IPS-NIHi11 (cell line): ENCODE measurements at regions not wholly inside any gene's neighbourhood (a gene's known extent, or its start where the extent isn't known, plus 50 kb on each side); places are given as distances from the start of the nearest gene placed in this dataset.

Experiments used
- DNase-seq: peaks from one replicate; pipeline ENCODE4 v3.0.0; 2012; ENCODE audit warnings: mixed read lengths, low spot score

DNA sequence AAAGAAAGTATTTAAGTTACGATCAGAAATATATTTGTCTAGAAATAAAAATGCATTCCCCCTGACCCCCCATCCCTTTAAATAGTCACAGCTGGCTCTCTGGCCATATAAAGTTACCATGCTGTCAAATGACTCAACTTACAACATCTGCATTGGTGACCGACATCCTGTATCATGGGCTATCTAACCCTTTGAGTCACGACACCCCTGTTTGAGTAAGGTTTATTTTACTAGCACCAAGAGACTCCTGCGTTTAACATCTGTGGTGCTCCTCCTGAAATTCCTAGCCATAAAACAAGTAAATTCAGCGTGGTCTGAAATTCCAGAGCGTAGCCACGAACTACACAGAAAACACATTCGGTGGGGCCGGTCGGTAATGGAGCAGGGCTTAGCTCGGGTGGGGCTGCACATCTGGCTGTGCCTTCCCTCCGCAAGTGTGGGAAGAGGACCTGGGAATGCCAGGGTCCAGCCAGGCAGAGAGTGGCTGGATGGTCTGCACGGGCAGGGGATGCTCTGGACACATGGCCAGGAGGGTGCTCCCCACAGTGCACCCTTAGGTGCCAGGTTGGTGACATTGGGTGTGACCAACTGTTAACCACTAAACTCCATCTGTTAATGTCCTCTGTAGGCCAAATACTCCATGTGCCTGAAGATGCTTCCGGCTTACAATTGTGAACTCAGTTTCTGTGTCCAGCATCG lies 53.0 kb upstream of the CLDN14 start:
- DNase-seq: no peak

GRCh38 chr21:36533468-36533848 lies 53.5 kb upstream of the CLDN14 start:
- no peak for DNase-seq

- no peak for DNase-seq
These were observed 54.7 kb upstream of the CLDN14 start for GRCh38 chr21:36534656-36535055.

DNA sequence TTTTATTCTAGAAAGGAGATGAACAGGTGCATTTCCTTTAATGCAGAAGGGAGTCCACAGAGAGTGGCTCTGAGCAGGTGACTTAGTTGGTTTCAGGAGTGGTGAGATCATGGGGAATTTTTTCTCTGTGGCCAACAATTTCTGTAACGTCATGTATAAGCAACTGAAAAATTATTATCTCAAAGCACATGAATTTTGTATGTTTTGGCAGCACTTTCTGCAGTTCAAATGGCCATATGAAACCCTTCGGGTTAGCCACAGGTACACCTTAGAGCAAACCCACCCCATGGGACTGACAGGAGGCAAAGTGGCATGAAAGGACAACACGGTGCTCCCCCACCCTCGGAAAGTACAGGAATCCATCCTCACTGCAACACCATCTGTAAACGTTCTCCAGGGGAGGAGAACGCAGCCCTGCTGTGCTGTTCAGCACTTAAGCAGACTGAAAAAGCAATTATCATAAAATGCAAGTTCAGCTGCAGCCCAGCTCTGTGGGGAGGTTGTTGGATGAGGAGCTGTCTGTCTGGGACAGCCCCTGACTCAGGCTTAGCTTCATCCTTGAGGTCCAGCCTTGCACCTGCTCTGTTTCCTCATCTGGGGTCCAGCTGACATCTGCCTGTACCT lies 55.8 kb upstream of the CLDN14 start:
- no peak for DNase-seq

DNA sequence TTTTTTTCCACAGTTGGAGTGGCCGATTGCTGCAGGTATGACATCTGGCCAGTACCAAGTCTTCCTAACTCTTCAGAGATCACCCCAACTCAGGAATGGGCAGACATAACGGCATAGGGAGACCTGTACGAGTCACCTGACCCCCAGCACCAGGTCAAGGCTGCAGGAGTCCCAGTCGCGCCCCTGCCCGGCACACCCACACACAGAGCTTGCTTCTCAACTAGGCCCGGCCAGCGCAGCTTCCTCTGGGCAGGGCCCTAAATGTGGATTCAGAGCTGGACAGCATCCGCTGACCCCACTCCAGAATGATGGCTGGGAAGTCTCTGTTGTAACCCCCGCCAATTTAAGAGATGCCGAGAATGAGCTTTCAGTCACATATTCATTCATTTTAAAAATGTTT lies 58.8 kb upstream of the CLDN14 start:
- DNase-seq: no peak

DNA sequence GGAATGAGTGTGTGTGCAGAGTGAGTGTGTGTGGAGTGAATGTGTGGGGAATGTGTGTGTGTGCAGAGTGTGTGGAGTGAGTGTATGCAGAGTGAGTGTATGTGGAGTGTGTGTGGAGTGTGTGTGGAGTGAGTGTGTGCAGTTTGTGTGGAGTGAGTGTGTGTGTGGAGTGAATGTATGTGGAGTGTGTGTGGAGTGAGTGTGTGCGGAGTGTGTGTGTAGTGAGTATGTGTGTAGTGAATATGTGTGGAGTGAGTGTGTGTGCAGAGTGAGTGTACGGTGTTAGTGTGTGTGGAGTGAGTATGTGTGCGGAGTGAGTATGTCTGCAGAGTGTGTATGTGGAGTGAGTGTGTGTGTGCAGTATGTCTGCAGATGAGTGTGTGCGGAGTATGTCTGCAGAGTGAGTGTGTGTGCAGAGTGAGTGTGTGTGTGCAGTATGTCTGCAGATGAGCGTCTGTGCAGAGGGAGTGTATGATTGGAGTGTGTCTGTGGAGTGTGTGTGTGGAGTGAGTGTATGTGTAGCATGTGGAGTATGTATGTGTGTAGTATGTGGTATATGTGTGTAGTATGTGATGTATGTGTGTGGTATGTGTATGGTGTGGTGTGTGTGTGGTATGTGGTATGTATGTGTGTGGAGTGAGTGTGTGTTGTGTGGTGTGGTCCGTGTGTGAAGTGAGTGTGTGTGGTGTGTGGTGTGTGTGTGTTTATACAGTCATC lies 59.7 kb upstream of the CLDN14 start:
- no peak for DNase-seq

DNA sequence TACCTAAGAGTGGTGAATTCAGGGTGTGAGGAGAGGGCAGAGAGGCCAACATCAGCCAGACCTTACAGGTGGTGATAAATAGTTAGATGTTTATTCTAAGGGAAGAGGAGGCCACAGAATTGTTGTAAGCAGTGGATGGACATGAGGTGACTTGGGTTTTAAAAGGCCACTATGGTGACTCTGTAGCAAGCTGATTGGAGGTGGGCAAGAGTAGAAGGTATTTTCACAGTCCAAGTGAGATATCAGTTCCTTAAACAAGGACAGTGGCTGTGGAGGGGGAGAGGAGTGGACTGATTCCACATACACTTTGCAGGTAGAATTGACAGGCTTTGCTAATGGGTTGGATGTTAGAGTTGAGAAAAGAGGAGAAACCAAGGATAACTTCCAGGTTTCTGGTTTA lies 60.8 kb upstream of the CLDN14 start:
- DNase-seq: no peak

DNA sequence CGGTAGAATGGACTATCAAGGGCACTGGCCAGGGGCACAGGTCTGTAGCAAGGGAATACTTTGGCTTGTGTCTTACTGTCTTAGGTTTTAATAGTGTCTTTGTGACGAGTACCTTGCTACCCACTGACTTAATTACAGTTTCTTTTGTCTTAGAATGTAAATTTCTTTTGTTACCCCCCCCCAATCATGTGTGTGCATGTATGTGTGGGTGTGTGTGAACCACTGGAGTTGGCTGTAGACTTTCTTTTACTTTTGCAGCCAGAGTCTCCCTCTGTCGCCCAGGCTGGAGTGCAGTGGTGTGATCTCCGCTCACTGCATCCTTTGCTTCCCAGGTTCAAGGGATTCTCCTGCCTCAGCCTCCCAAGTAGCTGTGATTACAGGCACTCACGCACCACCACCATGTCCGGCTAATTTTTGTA lies 61.8 kb upstream of the CLDN14 start:
- DNase-seq: no peak

GRCh38 chr21:36542312-36543101 lies 62.6 kb upstream of the CLDN14 start:
- DNase-seq: peak; percentile 72

GRCh38 chr21:36543924-36544323 lies 64.0 kb upstream of the CLDN14 start:
- DNase-seq: no peak

- no peak for DNase-seq
These were observed 64.6 kb upstream of the CLDN14 start for GRCh38 chr21:36544545-36544944.

DNA sequence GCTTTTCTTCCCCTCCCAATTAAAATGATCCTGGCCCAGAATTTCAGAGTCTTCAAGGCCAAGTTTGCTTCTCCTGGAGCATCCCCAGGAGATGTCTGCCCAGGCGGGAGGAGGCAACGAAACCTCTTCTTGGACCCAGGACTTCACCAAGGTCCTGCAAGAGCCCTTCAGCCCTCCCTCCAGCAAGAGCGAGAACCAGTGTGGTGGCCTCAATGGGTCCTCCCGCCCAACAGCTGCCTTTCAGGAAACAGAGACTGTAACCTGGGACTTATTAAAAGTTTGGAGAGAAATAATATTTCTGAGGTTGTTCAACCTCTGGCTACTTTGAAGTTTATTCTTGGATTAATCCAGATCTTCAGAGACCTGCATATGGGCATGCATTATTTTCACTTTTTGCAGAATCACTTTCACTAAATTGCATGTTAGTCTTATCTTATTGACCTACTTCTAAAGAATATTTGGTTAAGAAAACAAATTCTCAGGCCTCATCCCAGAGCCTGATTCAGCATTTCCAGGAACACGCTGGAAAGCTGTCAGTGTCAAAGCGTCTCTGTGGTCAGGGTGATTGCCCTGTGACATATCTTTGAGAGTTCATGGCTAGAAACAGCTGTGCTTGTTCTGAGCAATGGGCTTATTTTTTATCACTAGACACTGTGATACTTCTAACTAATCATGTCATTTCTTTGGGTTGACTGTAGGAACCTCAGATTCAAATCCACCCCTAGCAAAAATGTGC lies 66.0 kb upstream of the CLDN14 start:
- no peak for DNase-seq

GRCh38 chr21:36547464-36547863 lies 67.5 kb upstream of the CLDN14 start:
- DNase-seq: no peak

DNA sequence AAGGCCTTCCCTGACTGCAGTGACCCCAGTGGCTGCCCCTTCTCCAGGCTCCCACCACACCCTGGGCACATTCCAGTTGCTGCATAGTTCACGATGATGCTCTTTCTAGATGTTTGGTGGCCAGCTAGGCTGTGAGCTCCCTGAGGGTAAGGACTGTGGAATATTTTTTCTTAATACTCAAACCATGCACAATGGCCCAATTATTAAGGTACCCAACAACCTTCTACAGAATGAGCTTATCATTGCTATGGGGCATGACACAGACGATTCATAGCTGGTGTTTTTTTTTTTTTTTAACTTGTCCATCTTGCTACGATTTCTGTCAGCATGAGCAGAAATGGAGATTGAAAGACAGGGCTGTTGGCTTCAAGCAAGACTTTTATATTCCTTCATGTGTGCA lies 68.9 kb upstream of the CLDN14 start:
- DNase-seq: no peak

- DNase-seq: no peak
These were observed 69.5 kb upstream of the CLDN14 start for GRCh38 chr21:36549470-36549869.

DNA sequence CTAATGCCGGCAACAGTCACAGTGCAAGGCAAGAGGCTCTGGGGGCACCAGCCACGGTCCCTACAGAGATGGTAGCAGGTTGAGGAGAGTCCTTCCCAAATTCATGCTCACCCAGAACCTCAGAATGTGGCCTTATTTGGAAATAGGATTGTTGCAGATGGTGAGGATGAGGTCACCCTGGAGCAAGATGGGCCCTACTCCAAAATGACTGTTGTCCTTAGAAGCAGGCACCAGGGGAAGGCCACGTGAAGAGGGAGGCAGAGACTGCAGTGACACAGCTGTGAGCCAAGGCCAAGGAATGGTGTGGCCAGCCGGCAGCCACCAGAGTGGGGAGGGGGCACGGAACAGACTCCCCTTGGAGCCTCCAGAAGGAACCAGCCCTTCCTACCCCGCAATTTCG lies 70.8 kb upstream of the CLDN14 start:
- DNase-seq: no peak

DNA sequence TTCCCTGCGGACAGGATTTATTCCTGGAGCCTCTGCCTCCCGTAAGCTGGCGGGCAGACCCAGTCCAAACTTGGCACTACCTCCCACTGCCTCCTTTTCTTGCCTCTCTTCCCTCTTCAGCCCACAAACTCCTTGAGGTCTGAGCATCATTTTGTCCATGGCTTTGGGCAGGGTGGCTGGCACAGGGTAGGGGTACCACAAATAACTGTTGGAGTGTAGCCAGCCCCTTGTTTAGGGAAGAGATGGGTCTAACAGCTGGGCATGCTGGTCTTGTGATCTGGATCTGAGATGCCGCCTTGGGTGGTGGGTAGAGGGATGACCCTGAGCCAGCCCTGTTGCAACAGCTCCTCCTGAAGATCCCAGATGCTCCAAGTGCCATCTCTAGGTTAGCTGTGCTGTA lies 71.4 kb upstream of the CLDN14 start:
- no peak for DNase-seq

DNA sequence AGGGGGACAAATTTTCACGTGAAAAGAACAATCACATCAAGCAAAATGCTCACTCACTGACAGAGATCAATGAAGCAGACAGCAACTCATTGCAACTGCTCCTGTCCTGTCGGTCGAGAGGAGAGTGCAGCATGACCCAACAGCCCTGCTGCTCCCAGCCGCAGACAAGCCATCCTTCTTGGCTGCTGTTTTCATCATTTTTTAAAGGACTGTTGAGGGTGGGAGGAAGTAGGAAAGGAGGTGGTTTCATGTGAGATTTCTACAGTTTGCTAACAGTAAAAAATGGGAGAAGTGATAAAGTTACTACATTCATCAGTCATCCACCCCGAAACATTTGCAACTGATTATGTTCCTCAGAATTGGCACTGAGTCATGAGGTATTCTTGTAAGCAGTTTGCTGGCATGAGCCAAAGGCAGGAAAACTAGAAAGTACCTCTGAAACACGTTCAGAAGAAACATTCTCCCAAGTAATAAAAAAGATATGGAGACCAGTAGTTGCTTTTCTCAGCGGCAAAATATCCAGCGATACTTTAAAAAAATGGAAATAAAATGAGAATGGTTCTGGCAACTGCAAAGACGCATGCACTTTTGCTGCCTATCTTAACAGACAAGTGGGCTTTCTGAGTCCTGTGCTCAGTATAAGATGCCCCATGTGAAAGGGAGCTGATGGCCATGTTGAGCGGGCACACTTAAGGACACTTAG lies 72.0 kb upstream of the CLDN14 start:
- no peak for DNase-seq

GRCh38 chr21:36552434-36552785 lies 72.5 kb upstream of the CLDN14 start:
- no peak for DNase-seq

DNA sequence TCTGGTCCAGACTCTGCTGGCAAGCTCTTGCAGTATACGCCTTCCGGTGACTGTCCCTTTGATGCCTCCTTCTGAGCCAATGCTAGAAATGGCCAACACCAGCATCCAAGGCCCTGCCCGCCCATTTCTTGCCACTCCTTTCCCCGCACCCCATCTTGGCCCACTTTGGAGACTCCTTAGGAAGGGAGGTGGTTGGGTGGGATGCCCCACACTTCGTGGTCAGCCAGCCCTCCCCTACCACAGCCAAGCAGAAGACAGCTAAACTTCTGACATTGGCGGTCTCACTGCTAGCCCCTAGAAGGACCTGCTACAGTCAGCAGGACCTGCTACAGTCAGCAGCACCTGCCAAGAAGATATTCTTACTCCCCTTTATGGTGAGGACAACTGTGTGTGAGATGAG lies 73.5 kb upstream of the CLDN14 start:
- no peak for DNase-seq

DNA sequence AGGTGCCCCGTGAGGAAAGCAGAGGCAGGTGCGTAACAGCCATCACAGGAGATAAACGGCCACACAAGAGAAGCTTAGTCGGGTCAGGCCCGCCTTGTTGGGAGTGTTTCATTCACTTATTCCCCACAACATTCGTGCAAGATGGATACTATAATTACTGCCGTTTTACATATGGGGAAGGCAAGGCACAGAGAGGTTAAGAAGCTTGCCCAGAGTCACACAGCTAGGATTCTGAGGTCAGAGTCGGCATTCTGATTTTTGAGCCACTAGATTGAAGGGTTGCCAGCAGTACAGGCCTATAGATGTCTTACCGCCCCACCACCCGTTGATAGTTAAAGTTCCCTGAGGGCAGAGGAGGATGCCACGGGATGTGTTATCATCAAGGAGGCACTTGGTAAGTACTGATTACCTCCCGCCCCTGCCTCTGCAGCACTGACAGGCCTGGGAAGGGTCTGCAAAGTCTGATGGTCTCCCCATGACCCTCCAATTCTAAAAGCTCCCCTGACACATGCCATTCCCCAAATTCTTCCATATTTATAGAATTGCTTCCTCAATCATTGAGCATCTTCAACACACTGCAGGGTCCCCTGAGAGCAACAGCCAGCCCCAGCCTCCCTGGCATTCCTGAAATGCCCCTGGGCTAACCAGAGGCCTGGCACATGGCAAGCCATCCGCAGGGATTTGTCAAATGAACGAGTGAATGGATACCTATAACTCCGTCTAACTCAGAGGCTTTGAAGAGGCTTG lies 74.7 kb upstream of the CLDN14 start:
- no peak for DNase-seq
